ENCODE measurements at regions not wholly inside any gene's neighbourhood (a gene's known extent, or its start where the extent isn't known, plus 50 kb on each side); places are given as distances from the start of the nearest gene placed in this dataset.

DNA sequence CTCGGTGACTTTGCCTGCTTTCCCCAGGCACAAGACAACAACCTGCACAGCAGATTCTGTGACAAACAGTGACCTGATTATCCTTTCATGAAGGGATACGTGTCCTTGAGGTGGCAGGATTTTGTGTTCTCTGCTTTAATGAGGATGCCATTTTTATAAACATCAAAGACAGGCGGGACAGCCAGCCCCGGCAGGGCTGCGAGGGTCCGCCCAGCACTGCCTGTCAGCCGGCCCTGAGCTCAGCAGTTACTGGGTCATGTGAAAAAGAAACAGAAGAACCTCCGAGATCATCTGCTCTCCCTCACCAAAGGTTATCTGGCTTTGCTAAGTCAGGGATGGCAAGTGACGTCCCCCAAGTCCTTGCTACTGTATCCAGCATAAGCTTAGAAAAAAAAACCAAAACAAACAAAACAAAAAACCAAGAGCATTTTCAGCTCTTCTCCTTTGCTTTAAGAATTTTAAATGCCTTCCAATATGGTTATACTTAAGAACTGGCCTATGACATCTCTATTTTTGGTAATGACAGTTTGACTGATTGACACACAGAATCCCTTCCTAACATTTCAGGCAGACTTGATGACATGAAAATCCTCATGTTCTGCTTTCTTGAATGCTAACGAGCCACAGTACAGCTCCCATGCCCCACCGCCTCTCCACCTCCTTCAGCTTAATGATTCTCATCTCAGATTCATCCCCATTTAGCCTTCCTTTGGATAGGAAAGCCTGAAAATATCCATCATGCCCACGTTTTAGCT is 666.6 kb upstream of the ARGLU1 start:
- no peak for DNase-seq

DNA sequence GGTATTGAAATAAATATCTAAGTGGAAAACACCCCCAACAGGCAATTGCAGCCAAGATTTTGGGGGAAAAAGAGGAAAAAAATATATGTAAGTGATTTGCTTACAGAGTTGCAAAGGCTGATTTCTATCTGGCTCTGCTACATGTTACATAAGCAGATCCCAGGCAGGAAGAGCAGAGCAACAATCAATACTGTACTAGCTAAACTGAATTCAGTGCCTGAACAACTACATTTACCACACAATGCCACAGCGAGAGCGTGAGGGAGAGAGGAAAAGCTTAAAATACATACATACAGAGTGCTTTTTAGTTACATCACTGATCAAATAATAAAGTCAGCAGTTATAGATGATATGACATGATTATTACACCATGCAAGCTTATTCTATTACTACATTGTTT is 665.6 kb upstream of the ARGLU1 start:
- DNase-seq: no peak

DNA sequence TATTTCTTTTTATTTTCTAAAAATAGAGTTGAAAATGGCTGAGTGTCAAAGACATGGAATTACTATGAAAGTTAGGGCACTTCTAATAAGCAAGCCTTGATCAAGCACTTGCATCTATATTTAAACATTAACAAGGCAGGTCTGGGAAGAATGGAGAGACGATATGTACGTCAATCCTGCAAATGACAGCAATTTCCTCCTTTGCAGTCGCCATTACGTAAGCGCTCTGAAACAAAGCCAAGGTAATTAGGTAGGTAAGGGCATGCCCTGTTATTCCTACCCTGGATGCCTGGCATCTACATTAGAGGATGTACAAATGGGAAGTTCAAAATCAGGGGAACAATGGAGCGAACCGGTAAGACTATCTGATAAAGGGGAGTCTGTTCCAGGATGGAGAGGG is 664.0 kb upstream of the ARGLU1 start:
- DNase-seq: no peak

DNA sequence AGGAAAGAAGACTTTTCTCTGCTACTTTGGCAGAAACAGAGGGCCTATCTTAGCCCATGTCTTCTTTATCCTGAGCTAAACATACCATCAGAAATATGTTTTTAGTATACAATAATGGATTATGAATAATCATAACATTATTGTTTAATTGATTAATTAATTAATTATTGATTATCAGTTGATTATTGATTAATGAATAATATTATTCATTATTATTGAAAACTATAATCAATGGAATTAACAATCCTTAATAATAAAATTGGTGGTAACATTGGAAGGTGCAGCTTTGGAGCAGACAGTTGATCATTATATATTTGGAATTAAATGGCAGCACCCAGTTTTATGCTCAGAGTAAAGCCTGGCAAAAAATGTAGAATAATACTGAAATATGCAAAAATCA is 655.9 kb upstream of the ARGLU1 start:
- no peak for DNase-seq

DNA sequence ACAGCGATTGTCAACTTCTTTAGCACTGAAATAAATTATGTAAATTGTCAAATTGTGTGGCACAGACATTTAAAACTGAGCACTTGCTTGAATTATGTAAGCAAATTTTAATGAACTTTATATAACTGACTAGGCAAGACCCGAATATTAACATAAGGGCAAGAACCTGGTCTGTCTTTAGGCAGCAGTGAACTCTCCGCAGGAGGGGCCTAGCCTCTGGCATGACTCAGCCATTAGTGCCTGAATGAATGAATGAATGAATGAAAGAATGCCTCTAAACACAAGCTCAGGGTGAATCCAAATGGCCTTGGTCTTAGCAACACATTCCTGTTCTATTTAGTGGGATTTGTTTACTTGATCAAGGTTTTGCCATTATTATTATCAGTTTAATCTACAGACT is 654.7 kb upstream of the ARGLU1 start:
- no peak for DNase-seq

DNA sequence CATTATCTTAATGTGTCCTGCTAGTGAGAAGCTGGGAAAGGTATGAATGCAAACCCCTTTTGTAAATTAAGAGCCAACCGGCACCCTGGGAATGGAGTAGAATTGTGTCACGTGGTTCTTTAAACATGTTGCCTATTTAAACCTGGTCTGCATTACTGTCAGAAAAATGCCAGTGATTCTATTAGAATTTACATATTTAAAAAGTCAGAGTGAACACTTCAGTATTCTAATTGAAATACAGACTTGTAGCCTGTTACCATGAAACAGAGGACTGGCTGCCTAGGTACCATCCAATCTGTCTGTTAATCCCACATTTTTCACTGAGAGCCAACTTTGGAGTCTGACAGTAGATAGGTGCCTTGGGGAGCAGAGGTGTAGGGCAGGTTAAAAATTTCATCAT is 652.3 kb upstream of the ARGLU1 start:
- no peak for DNase-seq

DNA sequence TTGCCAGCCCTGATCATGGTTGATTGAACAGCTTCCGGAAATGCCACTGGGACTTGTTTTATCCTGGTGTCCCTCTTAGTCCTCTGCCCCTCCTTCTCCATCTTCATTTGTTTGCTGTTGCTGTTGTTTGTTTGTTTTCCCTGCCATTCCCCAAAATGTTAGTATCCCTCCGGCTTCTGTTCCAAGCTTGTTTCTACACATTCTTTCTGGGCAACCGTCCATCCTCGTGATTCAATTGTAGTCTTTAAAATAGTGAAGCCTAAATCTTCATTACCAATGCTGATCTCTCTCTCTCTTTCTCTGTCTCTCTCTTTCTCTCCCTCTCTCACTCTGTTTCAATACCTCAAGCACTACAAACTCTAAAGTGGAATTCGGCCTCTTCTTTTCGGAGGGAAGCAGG is 649.3 kb upstream of the ARGLU1 start:
- DNase-seq: no peak

DNA sequence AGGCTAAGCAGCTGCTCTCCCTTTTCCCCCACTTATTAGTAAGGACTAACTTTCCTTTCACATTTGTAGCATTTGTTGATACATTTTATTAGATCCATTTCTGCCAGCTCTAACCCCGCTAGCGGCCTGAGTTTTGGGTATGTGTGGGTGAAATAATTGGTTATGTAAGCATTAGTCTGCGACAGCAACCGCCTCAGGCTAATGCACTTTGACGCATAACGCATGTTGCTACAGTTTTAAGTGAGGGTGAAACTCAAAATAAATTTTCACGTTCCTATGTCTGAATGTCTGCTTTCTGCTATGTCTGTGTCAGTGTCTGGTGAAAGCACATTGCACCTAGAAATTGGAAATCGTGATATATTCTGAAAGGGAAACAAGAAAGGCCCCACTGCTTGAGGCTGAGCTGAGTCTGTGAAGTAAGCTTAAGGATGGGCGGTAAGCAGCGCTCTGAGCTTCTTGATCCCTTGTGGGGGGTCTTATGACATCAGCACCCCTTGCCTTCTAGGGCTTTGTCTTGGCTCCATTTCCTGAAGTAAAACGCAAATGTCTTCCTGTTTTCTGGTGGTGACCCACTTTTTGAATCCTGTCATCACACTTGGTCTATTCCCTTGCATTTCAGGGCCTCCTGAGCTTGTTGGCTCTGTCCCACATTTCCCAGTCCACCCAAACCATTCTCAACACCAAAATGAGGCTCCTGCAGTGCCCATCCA is 648.3 kb upstream of the ARGLU1 start:
- DNase-seq: no peak

DNA sequence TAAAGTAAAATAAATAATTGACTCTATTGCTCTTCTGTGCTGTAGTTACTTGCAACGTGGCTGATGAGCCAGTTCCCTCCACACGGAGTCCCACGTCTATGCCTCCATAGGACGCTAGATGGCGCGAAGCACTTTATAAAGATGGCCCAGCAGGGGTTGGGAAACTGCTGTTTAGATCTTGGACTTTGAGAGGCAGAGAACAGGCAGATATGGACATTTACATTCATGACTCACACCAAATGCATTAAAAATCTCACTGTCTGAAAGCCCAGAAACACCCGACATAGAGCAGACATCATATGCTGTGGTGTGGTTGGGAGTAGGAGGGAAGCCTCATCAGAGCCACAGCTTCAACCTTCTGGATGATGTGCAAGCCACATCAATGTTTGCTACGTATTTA is 643.1 kb upstream of the ARGLU1 start:
- peak; percentile 63 for DNase-seq

DNA sequence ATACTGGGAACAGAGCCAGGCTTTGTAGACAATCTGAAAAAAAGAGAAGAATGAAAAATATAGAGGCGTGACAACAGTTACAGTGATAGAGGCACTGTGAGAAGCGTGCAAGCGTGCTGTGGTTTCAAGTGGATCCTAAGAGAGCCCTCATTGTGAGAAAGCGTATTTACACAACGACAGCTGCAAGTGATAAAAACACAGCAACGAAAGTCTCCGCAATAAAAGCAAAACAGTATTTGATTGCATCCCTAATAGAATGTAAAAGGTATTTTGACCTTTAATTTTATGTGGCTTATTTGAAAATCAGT is 642.7 kb upstream of the ARGLU1 start:
- DNase-seq: no peak

DNA sequence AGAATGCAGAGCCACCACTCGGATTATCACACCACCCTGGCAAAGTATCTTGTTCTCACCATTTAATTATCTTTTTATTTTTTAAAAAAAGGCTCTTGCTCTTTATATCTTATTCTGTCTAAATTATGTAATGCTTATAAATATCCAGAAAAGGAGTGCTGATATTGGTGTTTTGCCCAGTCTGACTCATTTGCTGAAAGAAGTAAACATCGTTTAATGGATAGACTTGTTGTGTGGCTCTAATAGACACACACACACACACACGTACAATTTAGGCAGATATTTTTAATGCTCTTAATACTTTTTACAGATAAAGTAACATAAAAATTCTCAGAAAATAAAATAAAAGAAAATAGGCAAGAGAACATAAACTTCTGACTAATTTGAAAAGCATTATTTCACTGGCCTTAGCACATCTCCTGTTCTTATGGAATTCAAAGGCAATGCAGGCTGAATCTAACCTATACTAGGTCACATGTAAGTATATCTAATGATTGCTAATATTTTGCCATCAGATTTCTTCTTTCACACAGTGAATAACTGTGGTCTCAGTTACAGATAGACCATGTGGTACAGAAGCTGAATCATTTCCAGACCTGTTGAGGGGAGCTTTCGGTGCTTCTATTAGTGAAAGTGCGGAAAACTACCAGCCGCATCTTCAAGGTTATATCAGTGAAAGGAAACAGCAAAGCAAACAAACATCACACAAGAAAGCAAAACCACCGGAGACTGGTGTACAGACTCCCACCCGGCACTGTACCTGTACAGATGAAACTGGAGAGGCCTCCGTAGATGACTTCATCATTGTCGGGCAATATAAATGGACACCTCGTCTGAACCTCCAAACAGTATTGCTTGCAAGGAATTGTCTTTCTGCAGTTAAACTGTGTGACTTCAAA is 642.1 kb upstream of the ARGLU1 start:
- no peak for DNase-seq

DNA sequence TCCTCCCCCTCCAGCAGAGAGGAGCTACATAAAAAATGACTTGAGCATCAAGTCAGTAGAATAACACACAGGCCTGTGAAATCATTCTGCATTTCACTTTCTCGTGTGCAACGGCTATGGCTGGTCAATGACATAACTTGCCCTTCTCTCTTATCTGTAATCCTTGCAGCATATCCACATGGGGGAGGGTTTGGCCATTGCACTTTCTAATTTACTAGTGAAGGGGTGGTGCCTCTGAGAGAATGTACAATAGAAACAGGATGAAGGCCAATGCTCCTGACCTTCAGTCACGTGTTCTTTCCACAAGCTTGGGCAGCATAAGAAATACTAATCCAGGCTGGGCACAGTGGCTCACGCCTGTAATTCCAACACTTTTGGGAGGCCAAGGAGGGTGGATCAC is 641.0 kb upstream of the ARGLU1 start:
- no peak for DNase-seq

DNA sequence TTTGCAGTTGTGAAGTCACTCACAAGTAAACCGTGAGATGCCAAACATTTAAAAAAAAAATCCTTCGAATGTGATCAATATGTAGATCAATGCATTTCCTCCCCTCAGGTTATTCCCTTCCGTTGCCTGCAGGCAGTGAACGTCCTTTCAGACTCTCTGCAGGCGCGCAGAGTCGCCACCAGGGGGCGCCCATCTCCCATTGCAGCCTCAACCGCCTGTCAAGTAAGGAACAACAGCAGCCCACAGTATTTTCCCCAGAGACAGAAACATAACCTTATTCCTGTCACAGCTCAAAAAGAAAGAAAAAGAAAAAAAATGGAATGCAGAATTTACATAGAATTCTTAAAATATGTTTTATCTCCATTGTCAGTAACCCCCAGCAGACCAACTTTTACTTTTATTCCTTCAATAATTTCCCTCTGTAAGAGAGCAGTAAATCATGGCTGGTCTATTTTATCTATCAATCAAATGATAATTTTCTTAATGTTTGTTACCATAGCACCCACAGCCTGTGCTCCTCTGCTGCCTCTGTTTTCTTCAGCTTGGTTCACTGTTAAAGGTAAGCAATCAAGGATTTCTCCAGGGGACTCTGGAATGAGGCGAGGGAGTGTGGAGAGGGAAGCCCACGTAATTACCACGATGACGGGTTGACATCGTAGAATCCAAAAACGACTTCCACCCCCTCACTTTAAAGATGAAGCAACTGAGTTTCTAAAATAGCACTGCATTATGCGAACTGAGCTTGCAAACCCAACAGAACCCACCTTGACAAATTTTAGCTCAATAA is 637.6 kb upstream of the ARGLU1 start:
- peak; percentile 16 for DNase-seq

DNA sequence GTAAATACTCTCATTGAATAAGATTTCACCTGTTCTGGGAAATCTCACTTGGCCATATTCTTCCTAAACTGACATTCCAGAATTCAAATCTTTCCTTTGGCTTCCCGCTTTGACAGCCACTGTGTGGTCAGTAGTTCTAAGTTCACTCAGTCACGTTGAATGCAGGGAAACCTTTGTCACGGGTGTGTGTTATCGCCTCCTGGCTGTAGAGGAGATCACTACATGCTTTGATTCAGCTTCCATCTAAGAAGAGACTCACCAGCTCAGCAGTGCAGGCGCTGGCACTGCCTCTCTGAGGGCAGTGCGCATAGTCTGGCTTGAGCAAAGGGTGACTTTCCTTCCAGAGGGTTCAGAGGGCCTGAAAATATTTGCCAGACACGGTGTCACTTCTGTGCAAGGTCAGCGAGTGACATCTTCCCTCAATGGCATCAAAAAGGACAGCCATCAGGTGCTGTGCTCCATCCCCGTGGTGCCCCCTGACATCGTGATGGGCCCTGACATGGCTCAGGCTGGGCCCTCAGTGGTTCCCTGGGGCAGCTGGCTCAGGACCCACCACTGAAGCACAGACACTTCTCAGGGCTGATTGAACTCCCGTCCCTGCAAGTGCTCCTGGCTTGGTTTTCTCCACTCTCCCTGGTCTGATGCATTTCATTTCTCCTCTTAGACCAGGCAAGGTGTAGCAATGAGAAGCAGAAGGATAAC is 635.4 kb upstream of the ARGLU1 start:
- DNase-seq: no peak

DNA sequence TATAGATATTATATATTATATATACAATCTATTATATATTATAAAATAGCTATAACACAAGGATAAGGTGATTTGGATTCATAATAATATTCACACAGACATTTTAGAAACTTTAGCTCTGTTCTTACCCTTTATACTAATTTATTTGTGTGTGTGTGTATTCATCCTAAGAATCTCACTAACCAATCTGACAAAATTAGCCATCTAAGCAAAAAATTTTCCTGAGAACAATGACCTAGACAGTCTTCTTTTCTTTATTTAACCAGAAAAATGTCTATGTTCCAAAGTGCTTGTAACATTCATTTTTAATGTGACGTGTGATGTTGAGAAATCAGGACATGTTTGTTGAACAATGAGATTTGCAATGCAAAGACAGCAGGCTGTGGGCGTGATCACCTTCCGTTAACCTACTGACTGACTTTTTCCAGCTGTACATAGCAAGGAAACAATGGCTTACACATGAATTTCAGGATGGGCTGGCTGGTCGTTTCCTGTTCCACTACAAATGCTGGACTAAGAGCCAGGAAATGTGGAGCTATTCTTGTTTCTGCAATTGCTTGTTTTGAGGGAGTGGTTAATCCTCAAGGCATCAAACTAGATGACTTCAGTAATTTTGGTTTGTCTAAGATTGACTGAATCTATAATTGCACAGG is 634.6 kb upstream of the ARGLU1 start:
- DNase-seq: no peak

DNA sequence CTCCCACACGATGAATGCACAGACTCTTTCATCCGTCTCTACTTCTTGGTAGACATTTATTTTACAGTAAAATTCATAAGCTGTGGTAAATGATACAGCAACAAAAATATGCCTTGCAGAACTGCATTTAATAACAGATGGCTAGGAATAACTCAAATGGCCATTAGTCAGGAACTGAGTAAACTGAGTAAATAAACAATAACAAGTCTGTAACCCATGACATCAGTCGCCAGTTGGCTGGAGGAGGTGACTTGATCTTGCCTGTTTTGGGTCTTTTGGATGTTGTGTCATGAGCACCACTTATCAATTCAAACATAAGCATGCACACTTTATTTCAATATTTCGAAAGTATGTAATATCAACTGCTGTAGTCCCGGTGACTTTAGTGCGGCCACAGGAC is 632.6 kb upstream of the ARGLU1 start:
- no peak for DNase-seq

DNA sequence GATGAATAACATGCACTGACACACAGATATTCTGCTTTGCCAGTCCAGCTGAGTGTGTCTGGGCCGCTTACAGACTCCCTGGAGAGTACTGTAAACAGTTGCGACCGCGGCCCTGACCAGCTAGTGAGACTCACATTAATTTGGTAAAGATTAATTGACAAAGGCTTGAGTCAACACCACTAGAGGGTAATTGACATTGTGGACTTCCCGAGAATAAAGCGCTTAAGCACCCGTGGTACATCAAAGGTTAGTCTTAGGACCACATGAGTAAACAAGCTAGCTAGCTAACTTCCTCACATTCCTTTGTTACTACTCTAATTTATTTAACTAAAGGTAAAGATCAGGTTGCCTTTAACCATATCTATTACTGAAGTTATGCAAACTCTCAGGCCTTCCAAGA is 624.4 kb upstream of the ARGLU1 start:
- no peak for DNase-seq

DNA sequence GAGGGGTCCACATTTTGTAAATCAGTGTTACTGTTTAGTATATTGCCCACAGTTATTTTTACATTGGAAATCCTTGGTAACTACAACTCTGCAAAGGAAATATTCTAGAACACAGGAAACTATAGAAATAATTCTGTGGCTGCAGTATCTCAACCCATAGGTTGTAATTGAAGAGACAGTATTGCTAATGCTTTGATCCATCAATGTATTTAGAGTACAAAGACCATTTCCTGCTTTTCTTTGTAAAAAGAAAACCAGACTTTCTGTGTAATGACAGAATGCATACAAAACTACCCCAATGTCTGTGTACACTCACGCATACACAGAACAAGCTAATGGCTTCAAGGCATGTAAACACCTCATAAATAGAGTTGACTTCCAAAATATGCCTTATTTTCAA is 622.1 kb upstream of the ARGLU1 start:
- DNase-seq: no peak

DNA sequence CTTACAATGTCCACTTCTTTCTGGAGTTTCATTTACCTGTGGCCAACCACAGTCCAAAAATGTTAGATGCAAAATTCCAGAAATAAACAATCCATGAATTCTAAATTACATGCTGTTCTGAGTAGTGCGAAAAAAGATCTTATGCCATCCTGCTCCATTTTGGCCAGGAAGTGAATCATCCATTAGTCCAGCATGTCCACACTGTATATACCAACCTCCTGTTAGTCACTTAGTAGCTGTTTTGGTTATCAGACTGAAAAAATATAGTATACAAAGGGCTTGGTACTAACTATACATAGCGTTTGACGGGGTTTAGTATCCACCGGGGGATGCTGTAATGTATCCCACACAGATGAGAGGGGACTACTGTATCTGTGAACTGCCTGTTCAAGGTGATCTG is 618.0 kb upstream of the ARGLU1 start:
- no peak for DNase-seq

DNA sequence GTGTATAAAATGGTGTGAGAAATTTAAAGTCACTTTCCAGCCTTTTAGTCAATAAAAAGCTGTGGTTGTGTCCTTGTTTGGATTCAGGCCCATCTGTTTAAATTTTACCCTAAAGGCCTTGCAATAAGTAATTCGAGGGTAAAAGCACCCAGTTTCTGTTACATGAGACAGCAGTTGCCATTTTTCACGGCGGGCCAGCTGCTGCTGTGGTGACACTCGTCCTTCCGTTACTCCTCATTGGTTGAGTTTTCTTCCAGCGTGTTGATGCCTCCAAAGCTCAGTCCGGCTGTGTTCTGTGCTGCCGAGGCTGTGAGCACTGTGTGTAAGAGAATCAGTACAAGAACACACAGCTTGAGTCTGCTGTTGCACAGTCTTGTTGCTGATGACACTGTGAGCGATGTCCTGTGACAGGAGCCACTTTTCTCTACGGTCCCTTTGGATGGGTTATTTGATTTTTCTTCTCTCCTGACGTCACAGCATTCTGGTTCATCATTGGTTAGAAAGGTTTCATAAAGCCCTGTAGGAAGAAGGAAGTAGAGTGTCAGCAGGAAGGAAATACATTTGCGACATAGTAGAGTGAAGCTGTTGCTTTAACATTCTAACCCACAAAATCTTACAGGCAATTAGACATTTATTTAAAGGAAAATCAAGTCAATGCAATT is 602.5 kb upstream of the ARGLU1 start:
- DNase-seq: peak; percentile 4

DNA sequence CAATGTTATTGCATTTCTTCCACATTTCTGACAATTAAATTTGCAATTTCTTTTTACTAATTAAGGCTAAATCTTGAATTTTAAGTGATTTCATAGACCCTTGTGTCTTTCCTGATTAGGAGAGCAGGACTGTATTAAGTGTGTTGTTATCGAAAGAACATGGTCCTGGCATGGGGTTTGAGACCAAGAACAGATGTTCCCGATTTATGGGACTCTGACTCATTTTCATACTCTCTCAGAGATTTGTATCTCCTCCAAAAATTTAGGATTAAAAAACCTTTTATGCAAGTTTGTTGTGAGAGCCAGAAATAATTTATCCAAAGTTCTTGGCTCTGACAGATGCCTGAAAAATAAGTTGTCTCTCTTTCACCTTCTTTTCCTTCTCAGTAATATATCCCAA is 589.3 kb upstream of the ARGLU1 start:
- DNase-seq: no peak

Data from NCI-H2171 (cell line).